Breast epithelium (tissue), 3 donors: ENCODE measurements at regions not wholly inside any gene's neighbourhood (a gene's known extent, or its start where the extent isn't known, plus 50 kb on each side); places are given as distances from the start of the nearest gene placed in this dataset.

Source experiments
- POLR2A ChIP-seq: fragments of 450-650 bp; IDR thresholded peaks from one replicate; pipeline ENCODE4 v1.6.1; 2016; ENCODE audit warnings: antibody characterized with exemption, mild to moderate bottlenecking, moderate library complexity
- POLR2AphosphoS5 ChIP-seq, 3 donors: sonication (generic); formaldehyde crosslinking; IDR thresholded peaks; one replicate each; pipeline ENCODE4 v1.6.1; 2017; ENCODE audit warnings: antibody characterized with exemption in 3 of 3
- TF ChIP-seq, protein P1 (sequence below), 3 donors: fragments of 450-650 bp; IDR thresholded peaks; one replicate each; pipeline ENCODE4 v1.5.1; 2016 to 2017; ENCODE audit warnings: antibody characterized with exemption in 3 of 3, mild to moderate bottlenecking in 3 of 3, moderate library complexity in 3 of 3

DNA sequence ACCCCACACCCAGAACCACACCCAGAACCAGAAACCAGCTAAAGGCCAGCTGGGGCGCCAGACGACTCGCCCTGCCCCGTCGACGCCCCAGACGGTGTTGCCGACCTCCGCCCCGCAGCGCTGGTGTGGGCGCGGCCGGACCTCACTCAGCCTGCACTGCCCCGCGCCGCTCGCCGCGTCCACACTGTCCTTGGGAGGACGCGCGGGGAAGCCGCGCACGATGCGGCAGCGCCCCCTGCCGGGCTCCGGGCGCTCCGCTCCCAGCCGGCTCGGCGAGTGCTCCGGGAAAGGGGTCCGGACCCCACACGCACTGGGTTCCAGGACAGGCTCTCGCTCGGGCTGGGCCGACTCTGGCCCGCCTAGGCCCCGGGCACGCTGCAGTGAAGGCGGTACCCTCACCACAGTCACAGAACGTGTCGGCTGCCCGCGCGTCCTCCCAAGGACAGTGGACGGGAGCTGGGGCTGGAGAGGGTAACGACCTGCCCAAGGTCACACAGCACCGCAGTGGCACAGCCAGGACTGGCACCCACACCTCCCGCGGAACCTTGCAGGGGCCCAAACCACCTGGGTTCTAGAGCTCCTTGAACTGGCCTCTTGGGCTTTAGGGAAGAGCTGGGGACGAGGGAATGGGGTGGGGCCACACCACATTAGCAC, 90.2 kb downstream of the DMRTA2 start:
- TF ChIP-seq, protein P1, sequence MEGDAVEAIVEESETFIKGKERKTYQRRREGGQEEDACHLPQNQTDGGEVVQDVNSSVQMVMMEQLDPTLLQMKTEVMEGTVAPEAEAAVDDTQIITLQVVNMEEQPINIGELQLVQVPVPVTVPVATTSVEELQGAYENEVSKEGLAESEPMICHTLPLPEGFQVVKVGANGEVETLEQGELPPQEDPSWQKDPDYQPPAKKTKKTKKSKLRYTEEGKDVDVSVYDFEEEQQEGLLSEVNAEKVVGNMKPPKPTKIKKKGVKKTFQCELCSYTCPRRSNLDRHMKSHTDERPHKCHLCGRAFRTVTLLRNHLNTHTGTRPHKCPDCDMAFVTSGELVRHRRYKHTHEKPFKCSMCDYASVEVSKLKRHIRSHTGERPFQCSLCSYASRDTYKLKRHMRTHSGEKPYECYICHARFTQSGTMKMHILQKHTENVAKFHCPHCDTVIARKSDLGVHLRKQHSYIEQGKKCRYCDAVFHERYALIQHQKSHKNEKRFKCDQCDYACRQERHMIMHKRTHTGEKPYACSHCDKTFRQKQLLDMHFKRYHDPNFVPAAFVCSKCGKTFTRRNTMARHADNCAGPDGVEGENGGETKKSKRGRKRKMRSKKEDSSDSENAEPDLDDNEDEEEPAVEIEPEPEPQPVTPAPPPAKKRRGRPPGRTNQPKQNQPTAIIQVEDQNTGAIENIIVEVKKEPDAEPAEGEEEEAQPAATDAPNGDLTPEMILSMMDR (IDR thresholded peaks at IDR 0.05), result peak in 2 of 3 donors; percentile 48 to 77
- no peak for TF ChIP-seq POLR2A
- TF ChIP-seq POLR2AphosphoS5 (IDR thresholded peaks at IDR 0.05), result no peak
